HepG2 (cell line): ENCODE measurements at regions not wholly inside any gene's neighbourhood (a gene's known extent, or its start where the extent isn't known, plus 50 kb on each side); places are given as distances from the start of the nearest gene placed in this dataset.

Experiments used
- ATAC-seq: fragments of 200-7000 bp; cut with Tn5 transposase; 3 replicates; pipeline ENCODE4 v1.9.1; 2020; ENCODE audit warnings: mild to moderate bottlenecking, moderate library complexity
- BruUV-seq: library from RNA; stranded (reverse); fragments of 400-500 nt; replicated peaks from 2 replicates; lab custom pipeline; 2021; lab: Mats Ljungman, UMichigan
- CTCF ChIA-PET: fragments of 300-600 bp; formaldehyde crosslinking; extraction: SDS; loops from one replicate; lab custom pipeline; 2021; ENCODE audit warnings: low total read pairs, inconsistent platforms, low intra/inter-chr PET ratio; lab: Yijun Ruan, JAX
- POLR2A ChIA-PET: fragments of 350-600 bp; sonication (Branson Sonifier 250); formaldehyde crosslinking; loops from one replicate; lab custom pipeline; 2020; ENCODE audit warnings: antibody characterized with exemption, inconsistent platforms; lab: Yijun Ruan, JAX
- DNase-seq: peaks from one replicate; pipeline ENCODE4 v3.0.0-alpha.2; 2015; ENCODE audit warnings: low spot score
- FAIRE-seq: peaks from 3 replicates; lab custom pipeline; 2011; peaks lifted over from hg19 to GRCh38; lab: Jason Lieb, UNC
- H2AFZ ChIP-seq: one replicate; pipeline ENCODE4 v1.6.1; 2011; ENCODE audit warnings: low read length, inconsistent platforms
- H3K27ac ChIP-seq: fragments of 300-600 bp; 3 replicates; pipeline ENCODE4 v1.8.0; 2011; ENCODE audit warnings: mixed run types, mild to moderate bottlenecking, mixed read lengths, low read length, inconsistent platforms; ENCODE audit not compliant: insufficient read depth; ENCODE audit errors: extremely low read length
- H3K27me3 ChIP-seq, 2 experiments: fragments of 200-600 bp in 1 of 2; 2 replicates in 1 of 2; 3 replicates in 1 of 2; pipeline versions ENCODE4 v1.6.0 to v1.8.0; 2011; ENCODE audit warnings: low read length in 2 of 2, mild to moderate bottlenecking in 2 of 2, moderate library complexity in 2 of 2, inconsistent platforms in 1 of 2; ENCODE audit not compliant: insufficient read depth in 2 of 2, control insufficient read depth in 1 of 2
- H3K36me3 ChIP-seq, 2 experiments: fragments of 200-600 bp in 1 of 2; replicated peaks in 1 of 2; 2 replicates in 1 of 2; 3 replicates in 1 of 2; pipeline versions ENCODE4 v1.5.1 to v1.8.0; 2011; ENCODE audit warnings: low read length in 2 of 2, inconsistent platforms in 1 of 2; ENCODE audit not compliant: insufficient read depth in 2 of 2, control insufficient read depth in 1 of 2
- H3K4me1 ChIP-seq: 2 replicates; pipeline ENCODE4 v1.5.1; 2012; ENCODE audit warnings: low read length, inconsistent platforms; ENCODE audit not compliant: insufficient read depth
- H3K4me2 ChIP-seq: 2 replicates; pipeline ENCODE4 v1.6.0; 2011; ENCODE audit warnings: low read depth, low read length, inconsistent platforms
- H3K4me3 ChIP-seq, 3 experiments: fragments of 200-600 bp in 1 of 3; sonication (generic), shearing (Covaris generic) in 1 of 3; replicated peaks in 1 of 3; 2 replicates each; pipeline ENCODE4 v1.5.1; 2011 to 2016; ENCODE audit warnings: low read length in 3 of 3, inconsistent platforms in 2 of 3, low read depth in 2 of 3, mild to moderate bottlenecking in 2 of 3, control low read depth in 1 of 3, mixed read lengths in 1 of 3; ENCODE audit not compliant: insufficient read depth in 1 of 3
- H3K79me2 ChIP-seq: one replicate; pipeline ENCODE4 v1.6.1; 2011; ENCODE audit warnings: low read length, inconsistent platforms; ENCODE audit not compliant: insufficient read depth
- H3K9ac ChIP-seq: 2 replicates; pipeline ENCODE4 v1.6.0; 2011; ENCODE audit warnings: mild to moderate bottlenecking, low read depth, low read length, inconsistent platforms; ENCODE audit not compliant: insufficient read depth
- H3K9me3 ChIP-seq: 2 replicates; pipeline ENCODE4 v1.5.1; 2012; ENCODE audit warnings: mild to moderate bottlenecking, low read length
- H4K20me1 ChIP-seq: 2 replicates; pipeline ENCODE4 v1.6.0; 2011; ENCODE audit warnings: inconsistent platforms, mild to moderate bottlenecking, low read length, moderate library complexity; ENCODE audit not compliant: insufficient read depth
- CEBPG ChIP-seq: IDR thresholded peaks from 2 replicates; pipeline ENCODE4 v1.6.1; 2016
- CREM ChIP-seq, 2 experiments: sonication (generic) in 1 of 2; formaldehyde crosslinking in 1 of 2; IDR thresholded peaks; 2 replicates each; pipeline versions ENCODE4 v1.4.0 to v1.6.1; 2016 to 2020; ENCODE audit warnings: antibody characterized with exemption in 1 of 2, mild to moderate bottlenecking in 1 of 2, missing genetic modification reagents in 1 of 2
- FOXC1 ChIP-seq: sonication (generic); formaldehyde crosslinking; IDR thresholded peaks from 2 replicates; pipeline ENCODE4 v1.8.0; 2022; ENCODE audit warnings: mild to moderate bottlenecking, missing genetic modification reagents, borderline replicate concordance
- KLF13 ChIP-seq: sonication (generic); formaldehyde crosslinking; IDR thresholded peaks from 2 replicates; pipeline ENCODE4 v1.4.0; 2020; ENCODE audit warnings: mild to moderate bottlenecking, missing genetic modification reagents
- RAD51 ChIP-seq: fragments of 450-650 bp; IDR thresholded peaks from 2 replicates; pipeline ENCODE4 v1.6.1; 2016; ENCODE audit warnings: borderline replicate concordance
- RFX3 ChIP-seq: IDR thresholded peaks from 2 replicates; pipeline ENCODE4 v1.6.1; 2016; ENCODE audit warnings: missing biosample characterization, missing genetic modification reagents
- TCF7 ChIP-seq: sonication (generic); IDR thresholded peaks from 2 replicates; pipeline ENCODE4 v1.6.1; 2016; ENCODE audit warnings: antibody characterized with exemption, low read depth
- ZBTB7A ChIP-seq: sonication (generic); formaldehyde crosslinking; IDR thresholded peaks from 2 replicates; pipeline ENCODE4 v1.8.0; 2022; ENCODE audit warnings: mild to moderate bottlenecking, missing genetic modification reagents
- ZNF24 ChIP-seq: fragments of 450-650 bp; IDR thresholded peaks from 2 replicates; pipeline ENCODE4 v1.6.1; 2017; ENCODE audit warnings: antibody characterized with exemption, mild to moderate bottlenecking
- ZNF451 ChIP-seq: sonication (generic); formaldehyde crosslinking; IDR thresholded peaks from 2 replicates; pipeline ENCODE4 v1.5.0; 2020; ENCODE audit warnings: mild to moderate bottlenecking, missing genetic modification reagents
- ZNF761 ChIP-seq: sonication (generic); formaldehyde crosslinking; conservative IDR thresholded peaks from 2 replicates; pipeline ENCODE4 v1.4.0; 2020; ENCODE audit warnings: mild to moderate bottlenecking, missing genetic modification reagents
- WGBS: methylation state at CpG from one replicate; pipeline ENCODE4 v1.1.6; 2017; ENCODE audit warnings: low lambda C conversion rate; 5-methylcytosine and 5-hydroxymethylcytosine counted together
- in situ Hi-C: cut with HindIII; loops from 2 replicates; pipeline ENCODE4 v1.10.0; 2017; ENCODE audit warnings: low pct_unique_long_range_greater_than_20kb; ENCODE audit not compliant: extremely low pct_ligation_motif_present
- intact Hi-C: fragments of 100-400 bp; cut with micrococcal nuclease; formaldehyde crosslinking; loops from one replicate; pipeline ENCODE4 v1.10.0; 2022; ENCODE audit not compliant: unreplicated experiment
- TF ChIP-seq, protein P1 (sequence below): IDR thresholded peaks from 2 replicates; pipeline ENCODE4 v1.6.1; 2012; ENCODE audit warnings: inconsistent platforms
- TF ChIP-seq, protein P2 (sequence below): sonication (generic); formaldehyde crosslinking; IDR thresholded peaks from 2 replicates; pipeline ENCODE4 v1.5.0; 2020; ENCODE audit warnings: missing genetic modification reagents
- TF ChIP-seq, protein P3 (sequence below): sonication (generic); formaldehyde crosslinking; IDR thresholded peaks from 2 replicates; pipeline ENCODE4 v1.5.0; 2020; ENCODE audit warnings: mild to moderate bottlenecking, missing genetic modification reagents

DNA sequence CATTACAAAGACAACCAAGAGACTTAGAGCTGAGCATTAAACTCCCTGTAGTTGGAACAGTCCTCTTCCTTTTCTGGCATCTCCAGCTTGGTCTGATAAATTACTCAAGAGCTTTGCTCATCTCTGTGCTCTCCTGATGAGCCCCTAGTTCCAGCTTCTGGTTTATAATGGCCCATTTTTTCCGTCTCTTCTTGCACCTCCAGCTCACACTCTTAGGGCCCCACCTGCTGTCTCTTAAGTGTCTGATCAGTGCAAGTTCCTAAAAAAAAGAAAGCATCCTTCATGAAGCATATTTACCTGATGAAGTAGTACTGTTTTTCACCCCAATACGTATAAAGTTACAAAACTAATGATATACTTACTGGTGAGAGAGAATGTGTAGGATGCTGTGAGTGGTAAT lies 822.9 kb downstream of the RNF144A start:
- H3K4me1 ChIP-seq, result no peaks in the 10 kb centered on the region
- ChIA-PET CTCF (no interaction called here), POLR2A (no interaction called here)
- no peaks in the 10 kb centered on the region for H4K20me1 ChIP-seq
- H3K9me3 ChIP-seq, result no peaks in the 10 kb centered on the region
- H3K27ac ChIP-seq, result no peak overlapping the region
- FAIRE-seq, result no peak
- TF ChIP-seq, protein P1, sequence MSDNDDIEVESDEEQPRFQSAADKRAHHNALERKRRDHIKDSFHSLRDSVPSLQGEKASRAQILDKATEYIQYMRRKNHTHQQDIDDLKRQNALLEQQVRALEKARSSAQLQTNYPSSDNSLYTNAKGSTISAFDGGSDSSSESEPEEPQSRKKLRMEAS, result no peak
- TF ChIP-seq RAD51, result no peak
- no peak for TF ChIP-seq ZBTB7A (CRISPR knock-in tag)
- TF ChIP-seq, protein P2, sequence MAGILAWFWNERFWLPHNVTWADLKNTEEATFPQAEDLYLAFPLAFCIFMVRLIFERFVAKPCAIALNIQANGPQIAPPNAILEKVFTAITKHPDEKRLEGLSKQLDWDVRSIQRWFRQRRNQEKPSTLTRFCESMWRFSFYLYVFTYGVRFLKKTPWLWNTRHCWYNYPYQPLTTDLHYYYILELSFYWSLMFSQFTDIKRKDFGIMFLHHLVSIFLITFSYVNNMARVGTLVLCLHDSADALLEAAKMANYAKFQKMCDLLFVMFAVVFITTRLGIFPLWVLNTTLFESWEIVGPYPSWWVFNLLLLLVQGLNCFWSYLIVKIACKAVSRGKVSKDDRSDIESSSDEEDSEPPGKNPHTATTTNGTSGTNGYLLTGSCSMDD (CRISPR knock-in tag), result no peak
- TF ChIP-seq TCF7, result no peak
- no peak for TF ChIP-seq ZNF24
- TF ChIP-seq ZNF761 (CRISPR knock-in tag), result no peak
- no peak for TF ChIP-seq FOXC1
- no peak for TF ChIP-seq KLF13 (CRISPR knock-in tag)
- no peak for TF ChIP-seq CEBPG (CRISPR knock-in tag)
- TF ChIP-seq, protein P3, sequence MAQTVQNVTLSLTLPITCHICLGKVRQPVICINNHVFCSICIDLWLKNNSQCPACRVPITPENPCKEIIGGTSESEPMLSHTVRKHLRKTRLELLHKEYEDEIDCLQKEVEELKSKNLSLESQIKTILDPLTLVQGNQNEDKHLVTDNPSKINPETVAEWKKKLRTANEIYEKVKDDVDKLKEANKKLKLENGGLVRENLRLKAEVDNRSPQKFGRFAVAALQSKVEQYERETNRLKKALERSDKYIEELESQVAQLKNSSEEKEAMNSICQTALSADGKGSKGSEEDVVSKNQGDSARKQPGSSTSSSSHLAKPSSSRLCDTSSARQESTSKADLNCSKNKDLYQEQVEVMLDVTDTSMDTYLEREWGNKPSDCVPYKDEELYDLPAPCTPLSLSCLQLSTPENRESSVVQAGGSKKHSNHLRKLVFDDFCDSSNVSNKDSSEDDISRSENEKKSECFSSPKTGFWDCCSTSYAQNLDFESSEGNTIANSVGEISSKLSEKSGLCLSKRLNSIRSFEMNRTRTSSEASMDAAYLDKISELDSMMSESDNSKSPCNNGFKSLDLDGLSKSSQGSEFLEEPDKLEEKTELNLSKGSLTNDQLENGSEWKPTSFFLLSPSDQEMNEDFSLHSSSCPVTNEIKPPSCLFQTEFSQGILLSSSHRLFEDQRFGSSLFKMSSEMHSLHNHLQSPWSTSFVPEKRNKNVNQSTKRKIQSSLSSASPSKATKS (CRISPR knock-in tag), result no peak
- no peak for TF ChIP-seq RFX3 (CRISPR knock-in tag)
- no peak for TF ChIP-seq CREM (IDR thresholded peaks at IDR 0.05)
- no peak for TF ChIP-seq CREM (CRISPR knock-in tag; IDR thresholded peaks at IDR 0.05)
- no peak for TF ChIP-seq ZNF451 (CRISPR knock-in tag)
- WGBS, result 9% methylated on average over 2 of the region's 2 CpGs
- no peak for ATAC-seq
- intact Hi-C loops (no loop called here), in situ Hi-C loops (no loop called here)
- no peak overlapping the region for H3K4me2 ChIP-seq
- H3K4me3 ChIP-seq, result no peak overlapping the region
- no peak overlapping the region for H3K9ac ChIP-seq
- BruUV-seq, result no TSS peak
- H3K36me3 ChIP-seq, result no peaks in the 10 kb centered on the region
- H2AFZ ChIP-seq, result no peak overlapping the region
- no peak for DNase-seq
- H3K79me2 ChIP-seq, result no peaks in the 10 kb centered on the region
- no peaks in the 10 kb centered on the region for H3K27me3 ChIP-seq
